RCC 7860 (cell line): ENCODE measurements at regions not wholly inside any gene's neighbourhood (a gene's known extent, or its start where the extent isn't known, plus 50 kb on each side); places are given as distances from the start of the nearest gene placed in this dataset.
"Not testable (repeated sequence)": the region's sequence is repeated elsewhere in the genome, so short reads cannot be mapped to it uniquely, and the experiment has no call there.

Experiments
- DNase-seq: peaks from one replicate; pipeline ENCODE4 v3.0.0-alpha.2; 2015; ENCODE audit warnings: low spot score
- FAIRE-seq: peaks from 2 replicates; lab custom pipeline; 2012; peaks lifted over from hg19 to GRCh38; lab: Jason Lieb, UNC

- DNase-seq (no peak), FAIRE-seq (no peak)
Observed at GRCh38 chrX:23061116-23061515, 61.4 kb downstream of the DDX53 start.

- peak; percentile 20 for DNase-seq
- FAIRE-seq: peak; percentile 87
Observed at GRCh38 chrX:23062359-23062758, 62.6 kb downstream of the DDX53 start.

- DNase-seq (no peak), FAIRE-seq (peak; percentile 48)
Observed at GRCh38 chrX:23066588-23067281, 67.0 kb downstream of the DDX53 start.

- FAIRE-seq, DNase-seq: not testable (repeated sequence)
Observed at GRCh38 chrX:23075461-23075860, 75.7 kb downstream of the DDX53 start.

- no peak for DNase-seq
- FAIRE-seq: no peak
Observed at GRCh38 chrX:23079347-23079746, 79.6 kb downstream of the DDX53 start.

GRCh38 chrX:23100826-23101225 lies 101.1 kb downstream of the DDX53 start:
- DNase-seq: no peak
- no peak for FAIRE-seq

DNA sequence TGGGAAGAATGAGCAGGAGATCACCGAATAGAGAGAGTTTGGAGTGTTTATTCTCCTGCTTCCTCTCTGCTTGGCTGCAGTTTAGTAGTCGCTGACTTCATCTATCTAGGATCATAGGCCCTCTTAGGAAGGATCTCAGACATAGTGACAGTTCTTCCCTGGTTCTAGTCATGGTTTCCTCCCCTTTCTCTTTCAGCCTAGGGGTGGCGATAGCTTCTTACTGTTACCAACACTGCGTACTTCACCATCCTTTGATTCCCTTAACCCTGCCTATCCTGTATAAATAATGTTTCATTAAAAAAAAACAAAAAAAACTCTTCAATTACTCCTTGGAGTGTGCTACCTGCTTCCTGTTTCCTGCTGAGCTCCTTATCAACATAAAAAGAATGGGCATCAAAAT lies 103.8 kb downstream of the DDX53 start:
- no peak for FAIRE-seq
- DNase-seq: no peak

- FAIRE-seq (no peak), DNase-seq (no peak)
Observed at GRCh38 chrX:23114241-23114640, 114.5 kb downstream of the DDX53 start.

DNA sequence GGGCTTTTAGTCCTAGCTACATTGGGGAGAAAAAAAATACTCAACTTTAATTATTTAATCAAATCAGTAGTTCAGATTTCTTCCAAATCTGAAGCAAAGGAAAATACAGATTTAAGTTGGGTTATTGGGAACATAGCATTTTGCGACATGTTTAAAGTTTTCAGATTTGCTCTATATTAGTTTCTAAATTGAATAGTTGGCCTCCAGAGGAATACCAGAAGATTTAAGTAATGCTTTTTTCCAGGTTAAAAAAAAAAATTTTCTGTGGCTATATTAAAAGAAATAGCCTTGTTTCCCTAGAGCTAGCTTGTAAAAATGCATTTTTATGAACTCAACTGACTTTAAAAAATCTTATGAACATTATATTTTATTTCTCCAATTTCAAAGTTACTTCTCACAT lies 115.9 kb downstream of the DDX53 start:
- FAIRE-seq: no peak
- no peak for DNase-seq

GRCh38 chrX:23118163-23118562 lies 118.4 kb downstream of the DDX53 start:
- DNase-seq (no peak), FAIRE-seq (no peak)

DNA sequence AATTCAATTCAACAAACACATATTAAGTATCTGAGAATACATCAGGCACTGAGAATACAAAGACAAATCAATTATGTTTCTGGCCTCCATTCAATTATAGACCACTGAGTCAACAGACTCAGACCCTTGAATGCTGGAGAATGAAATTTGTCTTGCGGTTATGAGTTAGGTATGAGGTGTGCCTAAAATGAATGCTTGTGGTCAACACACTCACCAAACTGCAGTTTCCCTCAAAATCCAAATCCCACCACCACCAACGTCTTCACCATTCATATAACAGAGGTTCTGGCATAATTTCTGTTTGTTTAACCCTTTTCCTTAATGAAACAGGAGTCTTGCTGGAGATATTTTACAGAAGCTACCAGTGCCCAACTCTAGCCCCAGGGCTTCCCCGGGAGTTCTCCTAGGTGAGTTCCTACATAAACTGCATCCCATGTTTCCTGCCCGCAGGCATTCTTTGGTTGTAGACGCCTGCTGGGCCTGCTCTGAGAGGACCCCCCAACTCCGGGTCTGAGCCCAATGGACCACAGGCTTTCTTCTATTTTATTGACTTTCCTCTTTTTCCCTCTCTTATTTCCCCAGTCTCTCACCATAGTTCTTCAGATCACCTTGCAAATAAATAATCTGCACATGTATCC lies 119.2 kb downstream of the DDX53 start:
- FAIRE-seq: peak; percentile 49

DNA sequence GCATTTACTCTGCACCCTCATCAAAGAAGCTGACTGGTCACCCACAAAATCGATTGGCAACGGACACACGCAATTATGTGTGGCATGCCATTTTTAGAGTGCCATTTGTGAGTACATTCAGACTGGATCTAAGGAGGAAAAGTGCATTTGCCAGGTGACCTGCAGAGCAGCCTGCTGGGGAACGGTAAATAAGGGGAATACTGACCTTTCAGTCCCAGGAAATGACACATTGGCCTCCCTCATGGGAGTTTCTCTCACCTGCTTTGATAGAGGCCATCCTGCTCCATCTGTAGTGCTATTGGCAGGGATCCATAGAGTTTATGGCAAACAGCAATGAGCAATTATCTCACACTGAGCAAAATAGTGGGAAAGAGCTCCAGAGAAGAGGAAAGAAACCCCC lies 127.8 kb downstream of the DDX53 start:
- DNase-seq (no peak), FAIRE-seq (no peak)

More for the DNA sequence above, 119.2 kb downstream of the DDX53 start:
- DNase-seq: no peak

DNA sequence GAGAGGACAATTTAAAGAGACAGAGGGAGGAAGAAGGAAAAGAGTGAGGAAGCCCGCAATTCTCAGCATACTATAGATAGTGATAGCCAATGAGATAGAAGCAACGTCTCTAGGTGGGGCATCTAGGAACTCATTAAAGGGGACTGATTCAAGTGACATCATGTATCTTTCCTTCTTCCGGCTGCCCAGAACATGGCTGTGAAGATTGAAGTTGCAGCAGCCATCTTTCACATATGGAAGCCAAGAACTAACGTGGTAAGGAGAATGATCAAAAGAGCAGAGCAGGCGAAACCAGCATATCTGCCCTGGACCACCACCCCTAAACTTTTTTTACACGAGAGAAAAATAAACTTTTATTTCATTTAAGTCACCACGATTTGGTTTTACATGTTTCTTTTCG lies 133.8 kb downstream of the DDX53 start:
- FAIRE-seq (no peak), DNase-seq (no peak)

GRCh38 chrX:23134136-23134535 lies 134.4 kb downstream of the DDX53 start:
- DNase-seq (no peak), FAIRE-seq (no peak)

GRCh38 chrX:23136816-23137215 lies 137.1 kb downstream of the DDX53 start:
- DNase-seq (no peak), FAIRE-seq (no peak)

GRCh38 chrX:23168291-23168690 lies 166.4 kb upstream of the PTCHD1 start:
- FAIRE-seq (no peak), DNase-seq (no peak)

- FAIRE-seq (no peak), DNase-seq (no peak)
Observed at GRCh38 chrX:23185951-23186350, 148.7 kb upstream of the PTCHD1 start.

DNA sequence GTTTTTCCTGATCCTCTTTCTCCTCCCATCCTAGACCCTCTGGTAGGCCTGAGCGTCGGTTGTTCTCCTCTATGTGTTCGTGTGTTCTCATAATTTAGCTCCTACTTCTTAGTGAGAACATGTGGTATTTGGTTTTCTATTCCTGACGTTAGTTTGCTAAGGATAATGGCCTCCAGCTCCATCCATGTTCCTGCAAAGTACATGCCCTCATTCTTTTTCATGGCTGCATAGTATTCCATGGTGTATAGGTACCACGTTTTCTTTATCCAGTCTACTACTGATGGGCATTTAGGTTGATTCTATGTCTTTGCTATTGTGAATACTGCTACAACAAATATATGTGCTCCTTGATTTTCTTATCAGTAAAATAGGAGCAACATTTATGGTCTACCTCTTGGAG lies 146.8 kb upstream of the PTCHD1 start:
- DNase-seq (no peak), FAIRE-seq (no peak)

DNA sequence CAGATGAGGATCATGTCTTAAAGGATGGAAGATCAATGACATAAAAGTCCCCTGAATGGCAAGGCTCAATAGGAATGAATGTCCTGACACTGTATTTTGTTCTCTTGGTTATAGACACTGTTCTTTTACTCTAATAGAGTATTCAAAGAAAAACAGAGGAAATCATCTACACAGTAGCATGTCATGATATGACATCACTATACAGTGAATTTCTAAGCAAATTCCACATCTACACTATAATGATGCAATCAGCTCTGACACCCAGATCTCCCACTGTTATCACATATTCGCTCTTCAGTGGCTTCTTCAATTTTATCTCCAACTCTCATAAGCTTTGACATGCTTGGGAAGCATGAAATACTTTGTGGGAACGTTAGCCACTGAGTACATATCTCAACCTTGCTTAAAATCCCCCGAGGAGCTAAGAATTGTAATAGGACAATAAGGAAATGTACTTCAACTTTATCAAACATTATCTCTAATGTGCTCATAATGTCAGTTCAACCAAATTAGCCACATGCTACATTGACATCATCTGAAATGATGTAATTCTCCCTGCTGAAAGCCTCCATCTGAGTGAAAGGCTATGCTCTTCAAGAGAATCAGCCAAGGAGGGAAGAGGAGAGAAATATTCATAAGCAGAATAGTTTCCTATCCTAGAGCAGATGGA lies 139.6 kb upstream of the PTCHD1 start:
- no peak for FAIRE-seq
- DNase-seq: no peak

DNA sequence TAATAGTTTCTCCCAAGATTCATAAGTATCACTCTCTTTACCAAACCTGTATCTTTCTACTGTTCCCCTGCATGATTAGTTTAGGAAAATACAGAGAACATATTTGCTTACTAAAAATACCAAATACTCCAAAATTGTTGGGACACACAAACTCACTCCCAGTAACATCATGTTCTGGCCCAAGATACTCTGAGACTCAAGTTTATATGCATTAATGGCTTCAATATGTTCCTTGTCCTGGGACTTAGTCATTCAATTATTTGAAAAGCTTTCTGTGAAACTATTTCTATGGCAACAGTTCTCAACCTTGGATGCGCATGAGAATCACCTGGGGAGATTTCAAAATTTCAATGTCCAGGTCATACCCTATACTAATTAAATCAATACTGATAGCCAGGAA lies 138.9 kb upstream of the PTCHD1 start:
- DNase-seq: no peak
- no peak for FAIRE-seq

DNA sequence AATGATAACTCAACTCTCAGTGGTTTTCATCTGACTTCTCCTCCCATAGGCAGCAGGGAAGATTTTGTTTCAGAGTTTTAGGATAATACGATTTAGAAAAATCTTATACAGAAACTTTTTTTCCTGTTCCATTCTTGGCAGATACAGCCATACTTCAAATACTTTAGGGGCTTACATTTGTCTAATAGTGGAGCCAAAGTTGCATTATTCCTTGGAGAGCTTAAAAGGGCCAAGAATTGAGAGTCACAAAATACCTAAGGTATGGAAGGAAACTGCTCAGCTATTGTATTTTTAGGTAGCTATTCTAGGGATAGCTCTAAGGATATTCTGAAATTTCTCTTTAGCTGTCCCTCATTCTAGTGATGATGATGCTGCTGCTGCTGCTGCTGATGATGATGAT lies 132.9 kb upstream of the PTCHD1 start:
- FAIRE-seq: no peak
- no peak for DNase-seq

DNA sequence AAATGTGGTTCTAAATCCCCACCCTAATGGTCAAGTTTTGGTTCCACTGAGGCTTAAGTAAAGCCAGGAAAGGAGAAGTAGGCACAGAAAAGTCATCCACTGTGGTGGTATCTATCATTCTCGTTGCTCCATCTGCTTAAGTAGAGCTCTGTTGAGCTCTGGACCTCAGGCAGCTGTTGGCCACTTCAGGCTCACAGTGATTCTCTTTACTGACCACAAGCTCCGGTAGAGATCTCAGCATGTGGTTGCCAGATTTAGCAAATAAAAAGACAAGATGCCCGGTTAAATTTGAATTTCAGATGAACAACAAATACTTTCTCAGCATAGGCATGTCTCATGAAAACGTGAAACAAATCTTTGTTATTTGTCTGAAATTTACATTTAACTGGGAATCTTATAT lies 132.3 kb upstream of the PTCHD1 start:
- FAIRE-seq: no peak

More for the DNA sequence above, 132.3 kb upstream of the PTCHD1 start:
- DNase-seq: no peak
